MM.1S (cell line): ENCODE measurements at regions not wholly inside any gene's neighbourhood (a gene's known extent, or its start where the extent isn't known, plus 50 kb on each side); places are given as distances from the start of the nearest gene placed in this dataset.

Experiments
- EZH2 ChIP-seq: fragments of 300-600 bp; sonication (generic); optimal IDR thresholded peaks from 2 replicates; pipeline ENCODE3; 2017; ENCODE audit warnings: low read depth, mild to moderate bottlenecking, antibody characterized with exemption, low read length, mixed read lengths
- EZH2phosphoT487 ChIP-seq: fragments of 300-600 bp; sonication (generic); IDR thresholded peaks from 2 replicates; pipeline ENCODE4 v1.6.1; 2018; ENCODE audit warnings: antibody characterized with exemption, low read length
- TF ChIP-seq, protein P1 (sequence below): fragments of 300-600 bp; sonication (generic); IDR thresholded peaks from 2 replicates; pipeline ENCODE4 v1.5.1; 2016; ENCODE audit warnings: antibody characterized with exemption, low read length, mixed read lengths

DNA sequence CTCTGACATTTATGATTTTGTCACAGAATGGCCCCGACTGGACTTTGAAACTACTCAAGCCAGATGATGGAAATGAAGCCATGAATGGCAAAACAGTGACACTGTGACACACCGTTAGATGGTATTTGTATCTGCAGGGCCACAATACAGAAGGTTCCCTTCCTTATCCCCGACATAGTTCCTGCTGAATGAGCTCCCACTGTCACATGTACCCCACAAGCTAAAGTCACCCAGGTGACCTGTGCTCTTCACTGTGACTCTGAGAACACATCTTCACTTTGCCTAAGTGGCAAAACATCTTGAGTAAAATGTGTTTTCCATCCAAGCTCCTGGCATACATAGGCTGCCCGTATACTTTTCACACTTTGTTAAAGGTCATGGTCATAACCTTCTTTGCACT, 89.5 kb downstream of the LSM5 start:
- TF ChIP-seq, protein P1, sequence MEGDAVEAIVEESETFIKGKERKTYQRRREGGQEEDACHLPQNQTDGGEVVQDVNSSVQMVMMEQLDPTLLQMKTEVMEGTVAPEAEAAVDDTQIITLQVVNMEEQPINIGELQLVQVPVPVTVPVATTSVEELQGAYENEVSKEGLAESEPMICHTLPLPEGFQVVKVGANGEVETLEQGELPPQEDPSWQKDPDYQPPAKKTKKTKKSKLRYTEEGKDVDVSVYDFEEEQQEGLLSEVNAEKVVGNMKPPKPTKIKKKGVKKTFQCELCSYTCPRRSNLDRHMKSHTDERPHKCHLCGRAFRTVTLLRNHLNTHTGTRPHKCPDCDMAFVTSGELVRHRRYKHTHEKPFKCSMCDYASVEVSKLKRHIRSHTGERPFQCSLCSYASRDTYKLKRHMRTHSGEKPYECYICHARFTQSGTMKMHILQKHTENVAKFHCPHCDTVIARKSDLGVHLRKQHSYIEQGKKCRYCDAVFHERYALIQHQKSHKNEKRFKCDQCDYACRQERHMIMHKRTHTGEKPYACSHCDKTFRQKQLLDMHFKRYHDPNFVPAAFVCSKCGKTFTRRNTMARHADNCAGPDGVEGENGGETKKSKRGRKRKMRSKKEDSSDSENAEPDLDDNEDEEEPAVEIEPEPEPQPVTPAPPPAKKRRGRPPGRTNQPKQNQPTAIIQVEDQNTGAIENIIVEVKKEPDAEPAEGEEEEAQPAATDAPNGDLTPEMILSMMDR = no peak
- TF ChIP-seq EZH2phosphoT487 = no peak
- no peak for TF ChIP-seq EZH2
